Neural cell (in vitro differentiated cells): ENCODE measurements at regions not wholly inside any gene's neighbourhood (a gene's known extent, or its start where the extent isn't known, plus 50 kb on each side); places are given as distances from the start of the nearest gene placed in this dataset.

Experiments
- H2AFZ ChIP-seq: fragments of 200-600, 300-800 bp; sonication (generic), shearing (Covaris generic); 2 replicates; pipeline ENCODE4 v1.6.0; 2014; ENCODE audit warnings: low read depth, mild to moderate bottlenecking, antibody characterized with exemption, low read length, moderate library complexity
- H3F3A ChIP-seq: fragments of 200-600 bp; shearing (Covaris generic); 2 replicates; pipeline ENCODE4 v1.6.1; 2016; ENCODE audit warnings: mild to moderate bottlenecking, moderate library complexity, mixed read lengths, antibody characterized with exemption, low read length; ENCODE audit not compliant: insufficient read depth, poor library complexity, severe bottlenecking
- H3K27ac ChIP-seq: fragments of 200-600, 300-800 bp; sonication (generic), shearing (Covaris generic); 2 replicates; pipeline ENCODE4 v1.5.1; 2014; ENCODE audit warnings: mild to moderate bottlenecking, low read length, moderate library complexity
- H3K27me3 ChIP-seq: fragments of 300-800, 200-600 bp; sonication (generic), shearing (Covaris generic); 2 replicates; pipeline ENCODE4 v1.6.0; 2014; ENCODE audit warnings: mild to moderate bottlenecking, low read depth, low read length, moderate library complexity; ENCODE audit not compliant: insufficient read depth
- H3K36me3 ChIP-seq: fragments of 300-800, 200-600 bp; sonication (generic), shearing (Covaris generic); 2 replicates; pipeline ENCODE4 v1.5.1; 2014; ENCODE audit warnings: mild to moderate bottlenecking, antibody characterized with exemption, low read length, moderate library complexity; ENCODE audit not compliant: insufficient read depth
- H3K4me2 ChIP-seq: fragments of 300-800, 200-600 bp; sonication (generic), shearing (Covaris generic); 2 replicates; pipeline ENCODE4 v1.6.0; 2014; ENCODE audit warnings: mild to moderate bottlenecking, low read length
- H3K4me3 ChIP-seq: fragments of 300-800, 200-600 bp; sonication (generic), shearing (Covaris generic); 2 replicates; pipeline ENCODE4 v1.5.1; 2014; ENCODE audit warnings: mild to moderate bottlenecking, low read length, moderate library complexity
- H3K79me2 ChIP-seq: fragments of 200-600 bp; shearing (Covaris generic); replicated peaks from 2 replicates; pipeline ENCODE4 v1.6.0; 2014; ENCODE audit warnings: mild to moderate bottlenecking, low read length, moderate library complexity; ENCODE audit not compliant: insufficient read depth
- H3K9ac ChIP-seq: fragments of 300-800, 200-600 bp; sonication (generic), shearing (Covaris generic); 2 replicates; pipeline ENCODE4 v1.6.1; 2016; ENCODE audit warnings: mild to moderate bottlenecking, low read length, mixed read lengths
- H3K9me2 ChIP-seq: fragments of 200-600 bp; shearing (Covaris generic); 2 replicates; pipeline ENCODE4 v1.6.1; 2016; ENCODE audit warnings: mild to moderate bottlenecking, low read length, mixed read lengths; ENCODE audit not compliant: insufficient read depth
- H3K9me3 ChIP-seq: fragments of 200-600, 300-800 bp; sonication (generic), shearing (Covaris generic); 2 replicates; pipeline ENCODE4 v1.6.1; 2016; ENCODE audit warnings: mild to moderate bottlenecking, mixed run types, low read length, moderate library complexity, mixed read lengths
- H4K20me1 ChIP-seq: fragments of 200-600 bp; shearing (Covaris generic); 2 replicates; pipeline ENCODE4 v1.6.1; 2016; ENCODE audit warnings: mild to moderate bottlenecking, mixed run types; ENCODE audit not compliant: insufficient read depth
- EP300 ChIP-seq: fragments of 450-650 bp; conservative IDR thresholded peaks from 2 replicates; pipeline ENCODE4 v1.6.1; 2014; ENCODE audit warnings: antibody characterized with exemption, mild to moderate bottlenecking, moderate library complexity; ENCODE audit not compliant: poor library complexity, severe bottlenecking
- EZH2 ChIP-seq: fragments of 200-600, 300-800 bp; shearing (Covaris generic), sonication (generic); IDR thresholded peaks from 2 replicates; pipeline ENCODE4 v1.6.1; 2014; ENCODE audit warnings: antibody characterized with exemption, low read length, borderline replicate concordance, mild to moderate bottlenecking; ENCODE audit not compliant: insufficient read depth, poor library complexity, severe bottlenecking
- MXI1 ChIP-seq: fragments of 450-650 bp; conservative IDR thresholded peaks from 2 replicates; pipeline ENCODE4 v1.6.1; 2014; ENCODE audit warnings: antibody characterized with exemption, mild to moderate bottlenecking; ENCODE audit not compliant: poor library complexity, severe bottlenecking
- POLR2AphosphoS5 ChIP-seq: IDR thresholded peaks from 2 replicates; pipeline ENCODE4 v1.6.1; 2012
- RAD21 ChIP-seq: fragments of 450-650 bp; conservative IDR thresholded peaks from 2 replicates; pipeline ENCODE4 v1.6.1; 2014; ENCODE audit warnings: antibody characterized with exemption, mild to moderate bottlenecking, moderate library complexity
- SMC3 ChIP-seq: fragments of 450-650 bp; conservative IDR thresholded peaks from 2 replicates; pipeline ENCODE4 v1.6.1; 2014; ENCODE audit warnings: antibody characterized with exemption, mild to moderate bottlenecking, moderate library complexity; ENCODE audit not compliant: poor library complexity
- TAF1 ChIP-seq: IDR thresholded peaks from 2 replicates; pipeline ENCODE4 v1.6.1; 2012; ENCODE audit warnings: low read depth
- TF ChIP-seq, protein P1 (sequence below): fragments of 450-650 bp; IDR thresholded peaks from 2 replicates; pipeline ENCODE4 v1.5.1; 2014; ENCODE audit warnings: antibody characterized with exemption, mild to moderate bottlenecking, moderate library complexity; ENCODE audit not compliant: poor library complexity, severe bottlenecking
- TF ChIP-seq, protein P2 (sequence below): IDR thresholded peaks from 2 replicates; pipeline ENCODE4 v1.6.1; 2012; ENCODE audit warnings: borderline replicate concordance

DNA sequence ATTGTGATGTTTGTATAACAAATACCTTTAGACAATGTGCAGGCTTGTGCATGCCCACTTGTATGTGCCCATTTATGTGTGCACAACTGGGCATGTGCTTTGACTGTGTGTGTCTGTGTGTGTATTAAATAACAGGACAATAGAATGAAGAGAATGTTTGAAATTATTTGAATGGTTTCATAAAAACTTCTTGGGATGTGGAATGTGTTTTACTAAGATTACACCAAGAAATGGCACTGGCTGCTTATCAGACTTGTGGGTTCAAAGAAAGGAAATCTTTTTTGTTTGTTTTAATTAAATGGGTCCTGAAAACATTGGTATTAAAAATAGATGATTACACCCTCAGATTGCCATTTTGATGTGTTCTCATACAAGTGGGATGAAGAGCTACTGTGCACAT lies 191.6 kb upstream of the CCN2 start:
- H3K79me2 ChIP-seq: no peaks in the 10 kb centered on the region
- no peak overlapping the region for H3K27ac ChIP-seq
- no peaks in the 10 kb centered on the region for H3K9me3 ChIP-seq
- no peak overlapping the region for H2AFZ ChIP-seq
- no peaks in the 10 kb centered on the region for H3K36me3 ChIP-seq
- no peak overlapping the region for H3K4me2 ChIP-seq
- H3F3A ChIP-seq: no peaks in the 10 kb centered on the region
- H3K9ac ChIP-seq: no peak overlapping the region
- no peaks in the 10 kb centered on the region for H4K20me1 ChIP-seq
- H3K27me3 ChIP-seq: no peaks in the 10 kb centered on the region
- TF ChIP-seq MXI1: no peak
- TF ChIP-seq TAF1: no peak
- TF ChIP-seq, protein P1, sequence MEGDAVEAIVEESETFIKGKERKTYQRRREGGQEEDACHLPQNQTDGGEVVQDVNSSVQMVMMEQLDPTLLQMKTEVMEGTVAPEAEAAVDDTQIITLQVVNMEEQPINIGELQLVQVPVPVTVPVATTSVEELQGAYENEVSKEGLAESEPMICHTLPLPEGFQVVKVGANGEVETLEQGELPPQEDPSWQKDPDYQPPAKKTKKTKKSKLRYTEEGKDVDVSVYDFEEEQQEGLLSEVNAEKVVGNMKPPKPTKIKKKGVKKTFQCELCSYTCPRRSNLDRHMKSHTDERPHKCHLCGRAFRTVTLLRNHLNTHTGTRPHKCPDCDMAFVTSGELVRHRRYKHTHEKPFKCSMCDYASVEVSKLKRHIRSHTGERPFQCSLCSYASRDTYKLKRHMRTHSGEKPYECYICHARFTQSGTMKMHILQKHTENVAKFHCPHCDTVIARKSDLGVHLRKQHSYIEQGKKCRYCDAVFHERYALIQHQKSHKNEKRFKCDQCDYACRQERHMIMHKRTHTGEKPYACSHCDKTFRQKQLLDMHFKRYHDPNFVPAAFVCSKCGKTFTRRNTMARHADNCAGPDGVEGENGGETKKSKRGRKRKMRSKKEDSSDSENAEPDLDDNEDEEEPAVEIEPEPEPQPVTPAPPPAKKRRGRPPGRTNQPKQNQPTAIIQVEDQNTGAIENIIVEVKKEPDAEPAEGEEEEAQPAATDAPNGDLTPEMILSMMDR: no peak
- TF ChIP-seq, protein P2, sequence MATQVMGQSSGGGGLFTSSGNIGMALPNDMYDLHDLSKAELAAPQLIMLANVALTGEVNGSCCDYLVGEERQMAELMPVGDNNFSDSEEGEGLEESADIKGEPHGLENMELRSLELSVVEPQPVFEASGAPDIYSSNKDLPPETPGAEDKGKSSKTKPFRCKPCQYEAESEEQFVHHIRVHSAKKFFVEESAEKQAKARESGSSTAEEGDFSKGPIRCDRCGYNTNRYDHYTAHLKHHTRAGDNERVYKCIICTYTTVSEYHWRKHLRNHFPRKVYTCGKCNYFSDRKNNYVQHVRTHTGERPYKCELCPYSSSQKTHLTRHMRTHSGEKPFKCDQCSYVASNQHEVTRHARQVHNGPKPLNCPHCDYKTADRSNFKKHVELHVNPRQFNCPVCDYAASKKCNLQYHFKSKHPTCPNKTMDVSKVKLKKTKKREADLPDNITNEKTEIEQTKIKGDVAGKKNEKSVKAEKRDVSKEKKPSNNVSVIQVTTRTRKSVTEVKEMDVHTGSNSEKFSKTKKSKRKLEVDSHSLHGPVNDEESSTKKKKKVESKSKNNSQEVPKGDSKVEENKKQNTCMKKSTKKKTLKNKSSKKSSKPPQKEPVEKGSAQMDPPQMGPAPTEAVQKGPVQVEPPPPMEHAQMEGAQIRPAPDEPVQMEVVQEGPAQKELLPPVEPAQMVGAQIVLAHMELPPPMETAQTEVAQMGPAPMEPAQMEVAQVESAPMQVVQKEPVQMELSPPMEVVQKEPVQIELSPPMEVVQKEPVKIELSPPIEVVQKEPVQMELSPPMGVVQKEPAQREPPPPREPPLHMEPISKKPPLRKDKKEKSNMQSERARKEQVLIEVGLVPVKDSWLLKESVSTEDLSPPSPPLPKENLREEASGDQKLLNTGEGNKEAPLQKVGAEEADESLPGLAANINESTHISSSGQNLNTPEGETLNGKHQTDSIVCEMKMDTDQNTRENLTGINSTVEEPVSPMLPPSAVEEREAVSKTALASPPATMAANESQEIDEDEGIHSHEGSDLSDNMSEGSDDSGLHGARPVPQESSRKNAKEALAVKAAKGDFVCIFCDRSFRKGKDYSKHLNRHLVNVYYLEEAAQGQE: no peak
- no peak for TF ChIP-seq EP300
- TF ChIP-seq EZH2: no peak
- TF ChIP-seq SMC3: no peak
- TF ChIP-seq RAD21: no peak
- no peak for TF ChIP-seq POLR2AphosphoS5
- H3K9me2 ChIP-seq: no peaks in the 10 kb centered on the region
- H3K4me3 ChIP-seq: no peak overlapping the region

DNA sequence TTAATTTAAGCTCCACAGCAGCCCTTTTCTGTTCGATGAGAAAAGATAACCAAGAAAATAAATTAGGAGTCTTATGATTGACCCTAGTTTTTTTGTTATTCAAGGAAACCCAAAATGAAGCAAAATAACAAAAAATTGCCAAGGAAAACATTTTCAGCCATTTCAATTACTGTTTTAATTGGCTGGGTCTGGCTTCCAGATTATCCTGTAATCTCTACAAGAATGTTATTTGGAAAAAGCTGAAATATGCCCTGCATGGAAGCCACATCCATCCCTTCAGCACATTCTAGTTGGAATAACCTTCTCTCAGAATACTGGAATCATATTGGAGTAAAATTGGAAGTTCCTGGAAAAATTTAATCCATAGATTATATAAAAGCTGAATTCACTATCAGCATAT lies 191.1 kb upstream of the CCN2 start:
- Histone ChIP-seq H3F3A (no peaks in the 10 kb centered on the region), H3K79me2 (no peaks in the 10 kb centered on the region), H3K4me3 (no peak overlapping the region), H3K36me3 (no peaks in the 10 kb centered on the region), H3K9ac (no peak overlapping the region), H3K9me2 (no peaks in the 10 kb centered on the region), H2AFZ (no peak overlapping the region), H3K27ac (no peak overlapping the region), H3K27me3 (no peaks in the 10 kb centered on the region), H3K4me2 (no peak overlapping the region), H4K20me1 (no peaks in the 10 kb centered on the region), H3K9me3 (no peaks in the 10 kb centered on the region)
- no peak for TF ChIP-seq SMC3
- no peak for TF ChIP-seq TAF1
- TF ChIP-seq, protein P1: no peak
- TF ChIP-seq MXI1: no peak
- TF ChIP-seq, protein P2: no peak
- no peak for TF ChIP-seq POLR2AphosphoS5
